K562 (cell line): ENCODE measurements at regions not wholly inside any gene's neighbourhood (a gene's known extent, or its start where the extent isn't known, plus 50 kb on each side); places are given as distances from the start of the nearest gene placed in this dataset.
A peak's percentile ranks its signal among the peaks of the same experiment; 100 is the strongest.

Experiments used
- ADNP ChIP-seq: fragments of 200-800 bp; sonication (Bioruptor generic); IDR thresholded peaks from 2 replicates; pipeline ENCODE4 v1.6.1; 2016; ENCODE audit warnings: missing genetic modification characterization, missing compliant biosample characterization
- ATF3 ChIP-seq, 2 experiments: fragments of 450-650 bp in 1 of 2; sonication (generic) in 1 of 2; formaldehyde crosslinking in 1 of 2; IDR thresholded peaks in 1 of 2; conservative IDR thresholded peaks in 1 of 2; 2 replicates each; pipeline versions ENCODE4 v1.6.1 to v1.8.1; 2016 to 2023; ENCODE audit warnings: mild to moderate bottlenecking in 2 of 2, moderate library complexity in 2 of 2, inconsistent platforms in 1 of 2, missing genetic modification reagents in 1 of 2
- BRD9 ChIP-seq: fragments of 450-650 bp; IDR thresholded peaks from 2 replicates; pipeline ENCODE4 v1.6.1; 2018; ENCODE audit warnings: low read depth; ENCODE audit not compliant: partially characterized antibody
- CTBP1 ChIP-seq: fragments of 450-650 bp; IDR thresholded peaks from 2 replicates; pipeline ENCODE4 v1.6.1; 2016; ENCODE audit warnings: borderline replicate concordance
- EHMT2 ChIP-seq: fragments of 450-650 bp; IDR thresholded peaks from 2 replicates; pipeline ENCODE4 v1.6.1; 2018; ENCODE audit warnings: antibody characterized with exemption
- FOXA3 ChIP-seq, 2 experiments: fragments of 450-650 bp in 1 of 2; sonication (generic) in 1 of 2; formaldehyde crosslinking; IDR thresholded peaks in 1 of 2; conservative IDR thresholded peaks in 1 of 2; 2 replicates each; pipeline versions ENCODE4 v1.4.0 to v1.8.0; 2020 to 2022; ENCODE audit warnings: mild to moderate bottlenecking in 2 of 2, missing genetic modification reagents in 1 of 2
- HDAC2 ChIP-seq: fragments of 450-650 bp; IDR thresholded peaks from 2 replicates; pipeline ENCODE4 v1.6.1; 2016; ENCODE audit warnings: mild to moderate bottlenecking
- HOMEZ ChIP-seq: fragments of 250-450 bp; sonication (Bioruptor Pico); IDR thresholded peaks from 2 replicates; pipeline ENCODE4 v1.4.0; 2020; ENCODE audit warnings: mild to moderate bottlenecking, moderate library complexity
- KLF16 ChIP-seq: IDR thresholded peaks from 2 replicates; pipeline ENCODE4 v1.6.1; 2016; ENCODE audit warnings: antibody characterized with exemption
- MEIS2 ChIP-seq: fragments of 450-650 bp; IDR thresholded peaks from 2 replicates; pipeline ENCODE4 v1.6.1; 2014; ENCODE audit warnings: mild to moderate bottlenecking; ENCODE audit not compliant: partially characterized antibody
- MTA1 ChIP-seq: fragments of 450-650 bp; IDR thresholded peaks from 2 replicates; pipeline ENCODE4 v1.6.1; 2017; ENCODE audit warnings: borderline replicate concordance
- MYNN ChIP-seq, 2 experiments: sonication (generic); formaldehyde crosslinking in 1 of 2; IDR thresholded peaks; 2 replicates each; pipeline versions ENCODE4 v1.5.0 to v1.6.1; 2016 to 2020; ENCODE audit warnings: antibody characterized with exemption in 1 of 2, missing genetic modification reagents in 1 of 2
- PKNOX1 ChIP-seq: fragments of 450-650 bp; IDR thresholded peaks from 2 replicates; pipeline ENCODE4 v1.6.1; 2016
- POLR2AphosphoS5 ChIP-seq: IDR thresholded peaks from 2 replicates; pipeline ENCODE4 v1.6.1; 2011; ENCODE audit warnings: mild to moderate bottlenecking, low read depth, low read length, moderate library complexity; ENCODE audit not compliant: control insufficient read depth, insufficient read depth
- RAD21 ChIP-seq, 2 experiments: fragments of 250-450 bp in 1 of 2; fragments of 450-650 bp in 1 of 2; sonication (Bioruptor Pico) in 1 of 2; formaldehyde crosslinking in 1 of 2; IDR thresholded peaks in 1 of 2; conservative IDR thresholded peaks in 1 of 2; 2 replicates each; pipeline versions ENCODE4 v1.4.0 to v1.8.0; 2020 to 2022; ENCODE audit warnings: mild to moderate bottlenecking in 2 of 2, moderate library complexity in 1 of 2
- SMARCE1 ChIP-seq: fragments of 450-650 bp; IDR thresholded peaks from 2 replicates; pipeline ENCODE4 v1.7.1; 2016; ENCODE audit warnings: mild to moderate bottlenecking
- STAT5A ChIP-seq: IDR thresholded peaks from 2 replicates; pipeline ENCODE4 v1.6.1; 2012; ENCODE audit warnings: low read length, inconsistent platforms, borderline replicate concordance
- TEAD4 ChIP-seq, 2 experiments: sonication (generic) in 1 of 2; formaldehyde crosslinking in 1 of 2; IDR thresholded peaks; 2 replicates each; pipeline versions ENCODE4 v1.6.1 to v1.8.0; 2012 to 2022; ENCODE audit warnings: borderline replicate concordance in 1 of 2, inconsistent platforms in 1 of 2, low read length in 1 of 2, mild to moderate bottlenecking in 1 of 2, missing genetic modification reagents in 1 of 2

GRCh38 chr2:144596073-144596871 is 76.4 kb upstream of the ZEB2 start (continued):
- TF ChIP-seq BRD9 (peak; percentile 66), HDAC2 (peak; percentile 80; the same call in 1 of the 2 replicates), CTBP1 (peak; percentile 92), POLR2AphosphoS5 (peak; percentile 70; the same call in 1 of the 2 replicates), SMARCE1 (peak; percentile 95), RAD21 (CRISPR knock-in tag; conservative IDR thresholded peaks at IDR 0.05 in 1 of 2, IDR thresholded peaks at IDR 0.05 in 1 of 2) (peak in 1 of 2 experiments; percentile 23; a peak in 2 of 4 replicates), TEAD4 (IDR thresholded peaks at IDR 0.05; ENCODE audit: low read length) (peak; percentile 88), TEAD4 (CRISPR knock-in tag; IDR thresholded peaks at IDR 0.05; ENCODE audit: borderline replicate concordance) (no peak), FOXA3 (CRISPR knock-in tag; conservative IDR thresholded peaks at IDR 0.05 in 1 of 2, IDR thresholded peaks at IDR 0.05 in 1 of 2) (peak; percentile 92 to 97), PKNOX1 (peak; percentile 53; the same call in 1 of the 2 replicates), ADNP (tag) (no peak), ATF3 (IDR thresholded peaks at IDR 0.05) (peak; percentile 68), ATF3 (CRISPR knock-in tag; conservative IDR thresholded peaks at IDR 0.05) (no peak), MEIS2 (peak; percentile 78), STAT5A (peak; percentile 62; the same call in 1 of the 2 replicates), MTA1 (peak; percentile 72; the same call in 1 of the 2 replicates), HOMEZ (CRISPR knock-in tag) (no peak), MYNN (IDR thresholded peaks at IDR 0.05) (peak; percentile 54; the same call in 1 of the 2 replicates), MYNN (CRISPR knock-in tag; IDR thresholded peaks at IDR 0.05) (no peak), KLF16 (peak; percentile 42; the same call in 1 of the 2 replicates), EHMT2 (peak; percentile 61; the same call in 1 of the 2 replicates)
